Right lobe of liver (tissue), 4 donors: ENCODE measurements at regions not wholly inside any gene's neighbourhood (a gene's known extent, or its start where the extent isn't known, plus 50 kb on each side); places are given as distances from the start of the nearest gene placed in this dataset.

Experiments
- CTCF ChIP-seq, 4 donors: fragments of 200-600 bp in 3 of 4; fragments of 450-650 bp in 1 of 4; IDR thresholded peaks; one replicate each; pipeline versions ENCODE4 v1.5.1 to v1.8.0; 2016 to 2022; ENCODE audit warnings: antibody characterized with exemption in 4 of 4, mild to moderate bottlenecking in 2 of 4
- POLR2A ChIP-seq: fragments of 450-650 bp; IDR thresholded peaks from one replicate; pipeline ENCODE4 v1.6.1; 2017; ENCODE audit warnings: antibody characterized with exemption, mild to moderate bottlenecking
- donor health status: DM: no; HTN: no; CAD: no.
- donor health status: DM: no; HTN: no; CAD: no.
- donor health status: DM: no; HTN: yes; CAD: no.

- TF ChIP-seq CTCF (IDR thresholded peaks at IDR 0.05): no peak
- TF ChIP-seq POLR2A: no peak
Observed at GRCh38 chr5:60357302-60357701, 342.7 kb downstream of the DEPDC1B start.
